GM19023 (cell line): ENCODE measurements at regions not wholly inside any gene's neighbourhood (a gene's known extent, or its start where the extent isn't known, plus 50 kb on each side); places are given as distances from the start of the nearest gene placed in this dataset.
"Not testable (repeated sequence)": the region's sequence is repeated elsewhere in the genome, so short reads cannot be mapped to it uniquely, and the experiment has no call there.

Source experiments
- ATAC-seq: cut with Tn5 transposase; IDR thresholded peaks from one replicate; pipeline ENCODE4 v1.9.1; 2021; ENCODE audit warnings: mild to moderate bottlenecking, moderate library complexity; ENCODE audit not compliant: unreplicated experiment

DNA sequence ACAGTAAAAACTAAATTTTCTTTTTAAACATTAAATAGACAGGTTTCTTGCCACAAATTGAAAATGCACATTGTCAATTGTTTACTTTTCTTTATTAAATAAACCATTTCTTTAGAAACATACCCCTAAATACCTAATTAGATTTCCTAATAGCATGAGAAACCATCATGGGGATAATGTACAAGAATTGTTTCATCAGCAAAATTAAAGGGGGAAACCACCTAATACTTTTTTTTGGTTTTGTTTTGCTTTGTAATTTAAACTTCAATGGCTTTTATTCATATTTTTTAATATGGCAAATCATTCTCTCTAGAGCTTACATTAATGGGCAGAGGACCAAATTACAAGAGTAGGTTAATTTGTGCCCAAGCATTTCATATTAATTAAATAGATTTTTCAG is 987.9 kb downstream of the EPHA7 start:
- no peak for ATAC-seq

DNA sequence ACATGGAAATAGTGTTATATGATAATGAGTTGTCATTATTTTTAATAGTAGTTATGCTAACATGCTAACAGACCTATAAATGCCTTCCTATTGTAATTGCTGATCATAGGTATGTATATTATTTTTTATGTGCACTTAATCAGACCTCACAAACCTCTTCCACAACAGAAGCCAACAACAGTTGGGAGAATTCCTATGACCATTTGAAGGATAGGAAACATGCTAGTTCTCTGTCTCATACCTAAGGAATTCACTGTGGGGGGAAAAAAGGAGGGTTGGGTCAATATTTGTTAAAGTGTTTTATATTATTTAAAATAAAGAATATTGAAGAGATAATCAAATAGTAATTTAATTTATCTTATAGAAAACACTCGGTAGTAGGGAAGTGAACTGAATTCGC is 990.9 kb downstream of the EPHA7 start:
- no peak for ATAC-seq

DNA sequence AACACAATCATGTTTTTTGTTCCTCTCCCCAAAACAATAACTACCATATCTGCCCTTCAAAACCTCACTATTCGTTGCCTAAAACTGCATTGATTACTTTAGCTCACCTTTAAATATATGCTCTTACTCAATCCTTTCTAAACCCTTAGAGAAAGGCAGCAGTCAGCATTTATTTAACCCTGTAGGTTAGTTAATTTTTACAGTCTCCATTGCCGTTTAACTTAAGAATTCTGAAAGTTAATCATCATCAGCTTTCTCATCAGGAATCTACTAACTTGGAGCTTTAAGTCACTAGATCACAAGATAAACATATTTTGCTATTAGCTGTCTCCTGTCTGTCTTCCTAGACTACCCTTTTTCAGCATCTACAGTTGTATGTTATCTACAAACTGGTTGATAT is 991.9 kb downstream of the EPHA7 start:
- no peak for ATAC-seq

DNA sequence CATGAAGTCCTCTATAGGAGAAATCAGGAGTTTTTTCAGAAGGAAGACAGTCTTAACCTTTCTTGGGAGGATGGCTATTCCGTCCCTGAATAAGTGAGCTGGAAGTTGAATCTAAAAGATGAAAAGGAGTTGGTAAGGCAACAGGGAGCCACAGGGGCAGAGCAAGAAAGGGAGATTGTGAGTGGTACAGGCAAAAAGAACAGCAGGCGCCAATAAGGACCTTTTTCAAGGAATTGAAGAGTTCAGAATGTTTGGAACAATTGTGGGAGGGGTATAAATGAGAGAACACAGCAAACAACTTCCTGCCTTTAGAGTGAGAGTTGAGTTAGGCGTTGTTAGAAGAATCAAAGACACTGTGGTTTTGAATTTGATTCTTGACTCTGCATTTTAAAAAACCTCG is 1003.7 kb downstream of the EPHA7 start:
- ATAC-seq = no peak

DNA sequence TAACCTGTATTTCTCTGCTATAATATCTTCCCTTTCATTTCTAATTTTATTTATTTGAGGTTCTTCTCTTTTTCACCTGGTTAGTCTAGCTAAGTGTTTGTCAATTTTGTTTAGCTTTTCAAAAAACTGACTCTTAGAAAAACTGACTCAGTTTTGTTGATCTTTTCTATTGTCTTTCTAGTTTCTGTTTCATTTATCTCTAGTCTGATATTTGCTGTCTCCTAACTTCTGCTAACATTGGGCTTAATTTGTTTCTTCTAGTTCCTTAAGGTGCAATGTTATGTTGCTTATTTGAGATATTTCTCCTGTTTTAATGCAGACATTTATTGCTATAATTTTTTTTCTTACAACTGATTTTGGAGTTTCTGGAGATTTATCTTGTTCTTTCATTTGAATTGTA is 1011.0 kb downstream of the EPHA7 start:
- no peak for ATAC-seq

DNA sequence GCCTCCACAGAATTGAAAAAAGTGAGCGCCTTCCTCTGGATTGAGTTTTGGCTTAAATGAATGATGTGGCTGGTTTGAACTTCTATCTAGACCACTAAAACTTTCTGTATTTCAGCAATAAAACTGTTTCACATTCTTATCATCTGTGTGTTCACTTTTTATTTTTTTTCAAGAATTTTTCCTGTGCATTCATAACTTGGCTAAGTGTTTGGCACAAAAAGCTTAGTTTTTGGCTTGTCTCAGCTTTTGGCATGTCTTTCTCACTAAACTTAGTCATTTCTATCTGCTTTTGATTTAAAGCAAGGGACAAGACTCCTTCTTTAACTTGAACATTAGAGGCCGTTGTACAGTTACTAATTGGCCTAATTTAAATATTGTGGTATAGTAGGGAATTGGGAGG is 1015.1 kb downstream of the EPHA7 start:
- ATAC-seq = no peak

DNA sequence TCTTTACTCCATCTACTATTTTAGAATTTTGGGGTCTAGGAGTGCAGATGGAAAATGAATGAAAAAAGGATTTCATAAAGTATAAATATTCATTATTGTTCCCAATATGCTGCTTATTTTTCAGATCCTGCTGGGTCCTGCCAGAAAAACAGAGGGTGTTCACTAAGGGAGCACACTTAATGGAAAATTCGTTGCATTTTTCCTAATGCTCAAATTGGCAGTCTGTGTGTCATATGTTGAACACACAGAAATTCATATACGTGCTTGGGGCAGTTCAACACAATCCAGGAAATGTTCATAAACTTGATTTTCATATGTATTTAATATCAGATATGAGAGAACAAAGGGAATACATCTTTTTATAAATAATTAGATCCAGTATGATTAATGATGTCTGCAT is 1019.4 kb downstream of the EPHA7 start:
- ATAC-seq = no peak

DNA sequence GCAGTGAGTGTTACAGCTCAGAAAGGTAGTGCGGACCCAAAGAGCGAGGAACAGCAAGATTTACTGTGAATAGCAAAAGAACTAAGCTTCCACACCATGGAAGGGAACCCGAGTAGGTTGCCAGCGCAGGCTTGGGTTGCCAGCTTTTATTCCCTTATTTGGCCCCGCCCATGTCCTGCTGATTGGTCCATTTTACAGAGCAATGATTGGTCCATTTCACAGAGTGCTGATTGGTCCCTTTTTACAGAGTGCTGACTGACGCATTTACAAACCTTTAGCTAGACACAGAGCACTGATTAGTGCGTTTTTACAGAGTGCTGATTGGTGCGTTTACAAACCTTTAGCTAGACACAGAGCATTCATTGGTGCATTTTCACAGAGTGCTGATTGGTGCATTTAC is 1030.7 kb downstream of the EPHA7 start:
- not testable (repeated sequence) for ATAC-seq

DNA sequence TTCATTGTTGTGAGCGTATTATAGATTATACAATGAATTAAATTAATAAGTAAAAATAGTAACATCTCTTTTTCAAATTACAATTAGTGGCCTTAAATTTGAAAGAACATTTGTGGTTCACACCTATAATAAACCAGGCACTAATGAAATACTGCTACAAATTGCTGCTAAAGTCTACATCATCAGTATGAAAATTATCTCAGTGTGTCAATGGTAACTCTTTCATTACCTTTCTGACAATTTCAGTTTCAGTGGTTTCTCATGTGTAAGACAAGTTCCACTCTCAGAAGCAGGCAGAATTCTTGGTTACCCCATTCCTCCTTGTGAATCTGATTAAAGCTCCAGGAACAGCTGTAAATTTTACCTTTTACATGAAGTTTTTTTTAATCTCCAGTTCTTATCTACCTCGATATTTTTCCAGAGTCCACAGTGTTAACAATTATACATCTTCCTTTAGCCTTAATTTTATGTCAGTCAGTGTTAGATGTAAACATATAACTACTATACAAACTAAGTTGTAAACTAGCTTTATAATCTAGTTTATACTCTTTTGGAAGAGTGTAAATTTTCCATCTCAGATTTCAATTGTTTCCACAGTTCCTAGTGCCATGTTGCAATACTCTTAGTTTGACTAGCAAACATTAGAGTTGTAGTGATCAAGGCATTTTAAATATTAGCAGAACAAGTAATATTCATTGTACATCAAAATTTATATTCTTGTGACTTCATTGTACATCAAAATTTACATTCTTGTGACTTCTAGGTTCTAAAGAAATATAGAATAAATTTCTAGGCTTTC is 1038.4 kb downstream of the EPHA7 start:
- no peak for ATAC-seq

DNA sequence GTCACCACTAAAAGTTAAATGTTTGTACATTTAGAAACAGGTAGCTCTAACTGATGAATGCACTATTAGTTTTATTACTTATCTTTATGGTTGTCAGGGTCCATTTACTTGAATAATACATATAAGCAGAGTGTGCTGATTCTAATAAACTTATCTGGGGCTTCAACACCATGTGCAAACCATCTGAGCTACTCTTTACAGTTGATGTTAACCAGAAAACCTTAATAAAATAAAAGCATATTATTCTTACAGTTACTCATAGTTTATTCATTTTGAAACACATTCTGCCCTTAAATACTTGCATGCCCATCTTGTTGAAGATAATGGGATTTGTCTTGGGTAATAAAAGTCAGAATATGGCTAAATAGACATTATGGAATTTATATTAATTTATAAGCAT is 1042.2 kb downstream of the EPHA7 start:
- ATAC-seq = no peak

DNA sequence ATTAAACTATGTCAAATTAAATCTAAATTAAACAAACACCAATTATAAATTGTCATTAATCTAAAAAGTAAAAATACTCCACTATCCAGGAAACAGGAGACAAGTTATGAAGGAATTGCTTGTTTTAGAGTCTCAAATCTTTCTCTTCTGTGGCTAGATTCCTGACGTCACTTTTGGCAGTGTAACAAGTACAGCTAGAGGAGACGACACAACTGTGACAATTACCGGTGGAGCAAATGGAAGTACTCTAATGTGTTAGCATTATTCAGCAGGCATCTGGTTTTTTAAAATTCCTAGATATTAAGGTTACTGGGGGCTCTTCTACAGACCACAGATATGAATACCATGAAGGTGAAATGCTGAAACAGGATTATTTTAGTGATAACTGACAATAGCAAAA is 1042.7 kb downstream of the EPHA7 start:
- no peak for ATAC-seq

DNA sequence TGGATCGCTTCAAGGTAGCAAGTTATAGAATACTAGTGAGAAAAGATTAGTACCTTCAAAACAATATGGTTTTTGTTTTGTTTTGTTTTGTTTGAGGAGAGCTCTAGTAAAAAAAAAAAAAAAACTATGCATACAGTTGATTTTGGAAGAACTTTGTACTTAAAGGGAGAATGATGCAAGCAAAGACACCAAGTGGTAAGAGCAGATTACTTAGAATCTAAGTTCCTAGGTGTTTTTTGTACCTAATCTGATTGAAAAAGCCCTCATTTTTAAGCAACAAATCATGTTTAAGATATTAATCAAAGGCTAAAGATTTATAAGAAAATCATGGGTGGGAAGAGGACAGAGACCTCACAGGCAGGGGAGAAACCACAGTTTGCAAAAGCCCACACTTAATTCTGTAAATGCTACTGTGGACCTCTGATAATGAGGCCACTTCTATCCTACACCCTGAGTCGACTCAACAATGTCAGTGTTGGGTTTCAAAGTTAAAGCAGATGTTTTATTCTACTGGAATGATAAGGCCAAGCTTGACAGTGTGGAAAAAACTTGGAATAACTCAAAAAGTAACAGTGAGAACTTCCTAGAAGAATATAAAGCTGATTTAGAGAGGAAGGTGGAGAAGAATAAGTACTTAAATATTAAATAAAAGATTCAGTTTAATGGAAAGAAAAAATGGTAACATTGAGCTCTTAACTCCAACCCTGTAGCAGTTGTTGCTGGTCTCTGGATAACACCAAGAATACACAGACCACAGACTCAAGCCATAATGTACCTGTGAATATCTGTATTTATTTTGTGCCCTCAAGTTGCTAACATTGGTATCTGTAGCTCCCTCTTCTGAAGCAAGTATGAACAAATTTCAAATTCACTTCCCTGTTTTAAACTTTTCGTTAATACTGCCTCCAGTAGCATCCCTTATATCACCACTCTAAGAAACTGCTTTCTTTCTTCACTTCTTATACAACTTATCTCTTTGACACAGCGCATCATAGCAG is 1047.8 kb downstream of the EPHA7 start:
- ATAC-seq = no peak

DNA sequence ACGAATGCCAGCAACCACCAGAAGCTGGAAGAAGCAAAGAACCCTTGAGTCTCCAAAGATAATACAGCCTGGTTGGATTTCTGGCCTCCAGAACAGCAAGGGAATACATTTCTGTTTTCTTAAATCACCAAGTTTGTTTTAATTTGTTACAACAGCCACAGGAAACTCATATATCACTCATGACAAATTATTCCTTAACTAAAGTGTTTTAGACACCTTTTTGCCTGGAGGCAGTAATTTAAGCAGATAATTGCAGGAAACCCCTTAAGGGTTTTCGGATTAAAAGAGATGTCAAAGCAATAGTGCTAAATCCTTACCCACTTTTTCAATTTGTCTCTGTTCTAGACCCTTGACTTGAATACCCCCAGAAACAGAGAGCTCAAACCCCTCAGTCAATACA is 1050.0 kb downstream of the EPHA7 start:
- no peak for ATAC-seq

DNA sequence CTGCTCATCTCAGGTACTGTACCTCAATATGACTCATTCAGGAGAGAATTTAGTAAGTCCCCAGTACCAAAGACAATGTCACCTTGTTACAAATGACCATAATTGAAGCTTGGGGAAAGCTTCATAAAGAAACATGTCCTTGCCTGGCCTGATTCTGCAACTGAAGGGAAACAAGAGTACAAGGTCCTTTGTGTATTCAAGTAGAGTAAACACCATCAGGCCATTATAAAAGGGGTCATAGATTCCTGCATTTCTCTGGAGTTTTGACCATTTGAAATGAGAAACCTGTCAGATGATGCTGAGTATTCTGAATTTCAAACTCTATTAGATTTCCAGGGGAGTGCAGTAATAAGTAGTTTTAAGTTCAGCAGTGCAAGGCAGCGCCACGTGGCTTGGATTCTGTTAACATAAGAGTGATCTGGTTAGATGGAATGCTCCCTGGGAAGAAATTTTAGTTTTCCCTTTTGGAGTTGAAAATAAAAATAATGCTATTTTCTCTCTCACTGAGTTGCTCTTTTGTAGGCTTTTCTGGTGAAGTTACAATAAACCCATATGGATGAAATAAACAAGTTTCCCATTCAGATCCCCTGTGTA is 1054.3 kb downstream of the EPHA7 start:
- ATAC-seq = no peak

DNA sequence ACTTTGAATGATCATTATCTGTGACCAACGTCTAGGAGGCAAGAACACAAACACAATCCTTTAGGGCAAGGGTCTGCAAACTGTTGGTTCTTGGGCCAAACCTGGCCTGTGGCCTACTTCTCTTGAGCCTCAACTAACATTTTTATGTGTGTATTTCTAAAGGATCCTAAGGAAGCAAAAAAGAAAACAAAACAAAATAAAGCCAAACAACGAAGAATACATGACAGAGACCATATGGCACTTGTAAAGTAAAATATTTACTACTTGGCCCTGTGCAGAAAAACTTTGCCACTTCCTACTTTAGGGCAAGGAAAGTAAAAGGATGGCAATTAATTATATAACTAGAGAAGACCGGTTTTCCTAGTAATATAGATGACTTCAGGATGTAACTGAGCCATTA is 1056.2 kb downstream of the EPHA7 start:
- ATAC-seq = no peak

DNA sequence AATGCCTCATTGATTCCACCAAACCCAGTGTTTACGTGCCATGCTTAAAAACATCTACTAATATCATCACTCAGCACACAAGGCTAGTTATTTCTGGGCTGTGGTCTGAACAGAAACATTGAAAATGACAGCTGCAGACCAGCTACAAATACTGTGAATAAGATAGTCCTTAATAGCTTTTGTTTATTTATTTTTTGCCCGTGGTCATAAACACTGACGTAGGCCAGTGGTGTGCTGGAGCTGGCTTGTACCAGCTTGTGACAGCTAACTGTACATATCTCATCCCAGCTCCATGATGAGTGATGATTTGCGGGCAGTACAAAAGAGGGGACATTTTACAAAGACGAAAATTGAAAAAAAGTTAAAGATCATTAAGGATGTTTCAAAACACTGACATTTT is 1057.0 kb downstream of the EPHA7 start:
- ATAC-seq = no peak

DNA sequence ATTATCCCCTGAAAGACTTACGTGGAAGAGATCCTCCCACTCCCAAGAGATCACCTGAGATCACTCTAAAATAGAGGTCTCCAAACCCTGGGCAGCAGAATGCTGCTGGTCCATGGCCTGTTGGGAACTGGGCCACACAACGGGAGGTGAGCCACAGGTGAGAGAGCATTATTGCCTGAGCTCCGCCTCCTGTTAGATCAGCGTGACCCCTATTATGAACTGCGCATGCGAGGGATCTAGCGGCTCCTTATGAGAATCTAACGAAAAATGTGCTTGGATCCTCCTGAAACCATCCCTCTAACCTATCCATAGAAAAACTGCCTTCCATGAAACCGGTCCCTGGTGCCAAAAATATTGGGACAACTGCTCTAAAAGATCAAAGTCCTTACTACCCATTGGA is 1057.4 kb downstream of the EPHA7 start:
- ATAC-seq = no peak

DNA sequence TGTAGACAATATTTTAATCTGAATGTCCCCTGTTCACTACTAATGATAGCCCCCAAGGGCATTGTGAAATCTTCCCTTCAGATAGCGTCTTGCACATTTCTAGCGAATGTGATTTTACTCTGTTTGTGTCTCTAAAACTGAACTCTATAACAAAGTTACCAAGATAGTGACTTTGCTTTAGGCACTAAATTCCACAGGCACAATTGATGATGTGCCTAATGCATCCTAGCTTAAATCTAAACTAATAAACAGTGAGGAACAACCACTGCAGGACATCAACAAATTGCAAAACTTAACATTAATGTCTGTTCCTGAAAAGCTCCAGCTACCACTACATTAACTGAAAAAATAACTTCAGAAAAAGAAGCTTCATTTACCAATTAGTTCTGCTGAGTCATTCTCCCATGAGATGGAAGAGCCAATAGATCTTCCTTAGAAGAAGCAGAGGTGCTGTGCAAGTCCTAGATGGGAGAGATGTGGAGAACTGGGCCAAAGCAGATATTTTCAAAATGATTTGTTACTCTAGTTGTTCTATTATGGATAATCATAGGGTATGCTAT is 1065.0 kb downstream of the EPHA7 start:
- no peak for ATAC-seq

DNA sequence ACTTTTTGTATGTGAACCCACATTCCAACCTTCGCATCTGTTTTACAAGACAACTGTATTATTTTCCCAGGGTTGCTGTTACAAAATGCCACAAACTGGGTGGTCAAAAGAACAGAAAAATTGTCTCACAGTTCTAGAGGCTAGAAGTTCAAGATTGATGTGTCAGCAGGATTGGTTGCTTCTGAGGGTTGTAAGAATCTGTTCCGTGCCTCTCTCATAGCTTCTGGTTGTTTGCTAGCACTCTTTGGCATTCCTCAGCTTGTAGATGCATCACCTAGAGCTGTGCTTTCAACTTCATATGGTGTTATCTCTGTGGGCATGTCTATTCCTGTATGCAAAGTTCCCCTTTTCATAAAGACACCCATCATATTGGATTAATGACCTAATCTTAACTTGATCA is 1067.2 kb downstream of the EPHA7 start:
- ATAC-seq = no peak

DNA sequence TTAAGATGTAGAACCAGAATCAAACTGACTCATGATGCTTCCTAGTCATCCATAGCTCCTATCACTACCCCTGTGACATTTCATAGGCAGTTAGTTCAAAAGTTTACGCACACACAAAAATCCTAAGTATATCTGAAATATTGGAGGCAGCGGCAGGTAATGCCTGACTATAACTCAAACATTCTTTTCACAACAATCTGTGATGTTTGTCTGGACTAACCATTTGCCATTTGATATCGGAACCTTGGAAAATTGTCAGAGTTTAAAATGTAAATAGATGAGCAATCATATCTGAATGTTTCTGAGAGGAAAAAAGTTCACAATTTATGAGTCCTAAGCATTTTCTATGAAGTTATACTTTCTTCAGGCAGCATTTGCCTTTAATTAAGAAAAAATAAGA is 1078.2 kb downstream of the EPHA7 start:
- no peak for ATAC-seq

DNA sequence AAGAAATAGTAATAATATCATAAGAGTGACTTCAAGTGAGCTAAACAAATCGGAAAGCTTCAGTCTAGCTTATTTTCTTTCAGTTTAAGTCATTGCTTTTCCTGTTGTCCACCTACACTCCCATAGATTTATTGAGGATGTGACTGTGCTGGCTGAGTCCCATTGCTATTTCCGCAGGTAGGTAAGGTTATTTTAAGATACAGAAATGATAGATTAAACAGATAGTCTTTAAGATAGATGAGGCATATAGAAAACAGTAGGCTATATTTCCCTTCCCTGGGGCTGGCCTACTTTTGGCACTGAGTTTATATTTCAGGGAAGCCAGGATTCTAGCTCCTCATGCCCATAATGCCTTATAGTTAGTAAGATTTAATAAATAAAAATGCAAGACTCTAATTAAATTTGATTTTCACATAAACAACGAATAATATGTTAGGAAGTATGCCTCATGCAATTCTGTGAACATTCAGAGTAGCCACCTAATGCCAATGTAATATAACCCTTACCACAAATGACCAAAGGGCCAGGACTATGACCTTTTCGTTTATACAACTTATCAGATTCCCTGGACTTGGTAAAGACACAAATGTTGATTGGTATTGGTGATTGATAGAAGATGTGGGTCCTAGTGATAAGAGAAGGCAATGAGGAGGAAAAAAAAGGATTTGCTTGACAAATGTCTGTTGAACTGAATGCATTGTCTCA is 1079.3 kb downstream of the EPHA7 start:
- no peak for ATAC-seq
